Retinal pigment epithelial cell (primary cell): ENCODE measurements at regions not wholly inside any gene's neighbourhood (a gene's known extent, or its start where the extent isn't known, plus 50 kb on each side); places are given as distances from the start of the nearest gene placed in this dataset.

ENCODE experiments used
- DNase-seq: peaks from one replicate; pipeline ENCODE4 v3.0.0-alpha.2; 2010; ENCODE audit warnings: low read depth
- H3K4me3 ChIP-seq: 2 replicates; pipeline ENCODE4 v1.5.1; 2011; ENCODE audit warnings: mild to moderate bottlenecking, low read length, control low read depth, moderate library complexity
- CTCF ChIP-seq: conservative IDR thresholded peaks from 2 replicates; pipeline ENCODE4 v1.5.1; 2011; ENCODE audit warnings: low read depth, low read length, control low read depth, inconsistent platforms

- no peak for TF ChIP-seq CTCF
Observed at GRCh38 chr11:37560991-37561390, 963.0 kb upstream of the RAG2 start.

GRCh38 chr11:37560346-37560745 is 962.3 kb upstream of the RAG2 start:
- no peak for TF ChIP-seq CTCF
- no peak for DNase-seq
- no peak overlapping the region for H3K4me3 ChIP-seq

More at GRCh38 chr11:37560991-37561390, 963.0 kb upstream of the RAG2 start:
- no peak for DNase-seq
- H3K4me3 ChIP-seq: no peak overlapping the region

- DNase-seq: no peak
- TF ChIP-seq CTCF: no peak
- H3K4me3 ChIP-seq: no peak overlapping the region
Observed at GRCh38 chr11:37558619-37559210, 960.7 kb upstream of the RAG2 start.

GRCh38 chr11:37557990-37558389 is 960.0 kb upstream of the RAG2 start:
- DNase-seq: no peak
- no peak for TF ChIP-seq CTCF
- H3K4me3 ChIP-seq: no peak overlapping the region

GRCh38 chr11:37552284-37552683 is 954.2 kb upstream of the RAG2 start:
- no peak for DNase-seq
- H3K4me3 ChIP-seq: no peak overlapping the region
- no peak for TF ChIP-seq CTCF

- DNase-seq: no peak
- no peak for TF ChIP-seq CTCF
- no peak overlapping the region for H3K4me3 ChIP-seq
Observed at GRCh38 chr11:37544491-37544890, 946.5 kb upstream of the RAG2 start.

GRCh38 chr11:37533830-37534229 is 935.8 kb upstream of the RAG2 start:
- TF ChIP-seq CTCF: no peak
- H3K4me3 ChIP-seq: no peak overlapping the region
- no peak for DNase-seq
